OCI-LY7 (cell line): ENCODE measurements at regions not wholly inside any gene's neighbourhood (a gene's known extent, or its start where the extent isn't known, plus 50 kb on each side); places are given as distances from the start of the nearest gene placed in this dataset.

ENCODE experiments used
- BruUV-seq: library from RNA; stranded (reverse); fragments of 400-500 nt; replicated peaks from 2 replicates; lab custom pipeline; 2021; lab: Mats Ljungman, UMichigan
- CTCF ChIA-PET: fragments of 300-600 bp; sonication (Branson Sonifier 250); formaldehyde crosslinking; loops from one replicate; lab custom pipeline; 2022; ENCODE audit warnings: antibody characterized with exemption; ENCODE audit not compliant: unreplicated experiment; lab: Charles Lee
- POLR2A ChIA-PET: fragments of 300-600 bp; sonication (Branson Sonifier 250); formaldehyde crosslinking; loops from one replicate; lab custom pipeline; 2022; ENCODE audit warnings: antibody characterized with exemption; lab: Charles Lee
- DNase-seq: peaks from one replicate; pipeline ENCODE4 v3.0.0-alpha.2; 2015; ENCODE audit warnings: low spot score
- H2AFZ ChIP-seq: fragments of 200-600 bp; sonication (generic), shearing (Covaris generic); 2 replicates; pipeline ENCODE4 v1.6.1; 2014; ENCODE audit warnings: mild to moderate bottlenecking, antibody characterized with exemption, low read length, moderate library complexity
- H3K27ac ChIP-seq: fragments of 200-600 bp; sonication (generic); 2 replicates; pipeline ENCODE4 v1.5.1; 2014; ENCODE audit warnings: mixed run types, low read depth, mild to moderate bottlenecking, moderate library complexity, low read length, inconsistent platforms; ENCODE audit not compliant: poor library complexity, severe bottlenecking
- H3K36me3 ChIP-seq: fragments of 200-600 bp; sonication (generic); 2 replicates; pipeline ENCODE4 v1.6.1; 2014; ENCODE audit warnings: mild to moderate bottlenecking, antibody characterized with exemption, low read length, moderate library complexity, mixed read lengths; ENCODE audit not compliant: insufficient read depth
- H3K4me1 ChIP-seq: fragments of 200-600 bp; sonication (generic); 2 replicates; pipeline ENCODE4 v1.5.1; 2014; ENCODE audit warnings: mild to moderate bottlenecking, low read length; ENCODE audit not compliant: insufficient read depth, poor library complexity, severe bottlenecking
- H3K4me2 ChIP-seq: fragments of 200-600 bp; sonication (generic); 2 replicates; pipeline ENCODE4 v1.6.1; 2014; ENCODE audit warnings: mild to moderate bottlenecking, low read length
- H3K4me3 ChIP-seq: fragments of 200-600 bp; sonication (generic); 2 replicates; pipeline ENCODE4 v1.5.1; 2014; ENCODE audit warnings: mild to moderate bottlenecking, low read depth, low read length; ENCODE audit not compliant: poor library complexity, severe bottlenecking
- H3K79me2 ChIP-seq: fragments of 200-600 bp; sonication (generic); 2 replicates; pipeline ENCODE4 v1.6.1; 2016; ENCODE audit warnings: low read depth, mild to moderate bottlenecking, low read length, moderate library complexity, mixed read lengths; ENCODE audit not compliant: insufficient read depth
- H3K9me2 ChIP-seq: fragments of 200-600 bp; sonication (generic); 2 replicates; pipeline ENCODE4 v1.6.1; 2016; ENCODE audit warnings: mild to moderate bottlenecking, low read length, mixed read lengths; ENCODE audit not compliant: insufficient read depth
- H3K9me3 ChIP-seq: fragments of 200-600 bp; sonication (generic); 2 replicates; pipeline ENCODE4 v1.6.1; 2014; ENCODE audit warnings: mild to moderate bottlenecking, mixed run types, low read length, mixed read lengths
- H4K20me1 ChIP-seq: fragments of 200-600 bp; sonication (generic); 2 replicates; pipeline ENCODE4 v1.6.1; 2014; ENCODE audit warnings: mild to moderate bottlenecking, antibody characterized with exemption, low read length, moderate library complexity, mixed read lengths; ENCODE audit not compliant: insufficient read depth
- CTCF ChIP-seq: fragments of 200-600 bp; sonication (generic); conservative IDR thresholded peaks from 2 replicates; pipeline ENCODE4 v1.5.1; 2014; ENCODE audit warnings: mild to moderate bottlenecking, antibody characterized with exemption, low read length, moderate library complexity, mixed read lengths
- EZH2phosphoT487 ChIP-seq: fragments of 200-600 bp; sonication (generic); IDR thresholded peaks from 2 replicates; pipeline ENCODE4 v1.6.1; 2018; ENCODE audit warnings: low read depth, borderline replicate concordance, mild to moderate bottlenecking, mixed run types, antibody characterized with exemption, low read length, moderate library complexity, mixed read lengths
- intact Hi-C: fragments of 100-400 bp; cut with micrococcal nuclease; formaldehyde crosslinking; loops from one replicate; pipeline ENCODE4 v1.10.0; 2022; ENCODE audit not compliant: unreplicated experiment

GRCh38 chr3:104746056-104746455 is 620.7 kb upstream of the ALCAM start:
- TF ChIP-seq EZH2phosphoT487, result no peak
- no peak for TF ChIP-seq CTCF
- H4K20me1 ChIP-seq, result no peaks in the 10 kb centered on the region
- POLR2A ChIA-PET, result interaction anchor here (0.6 kb wide), 1 partner anchor 633 kb away, joined by 3 read pairs; no protein-coding TSS in a partner anchor
- H3K79me2 ChIP-seq, result no peaks in the 10 kb centered on the region
- H3K4me3 ChIP-seq, result no peak overlapping the region
- no TSS peak for BruUV-seq
- intact Hi-C loops, result no loop called here
- H3K36me3 ChIP-seq, result no peaks in the 10 kb centered on the region
- no peaks in the 10 kb centered on the region for H3K4me1 ChIP-seq
- CTCF ChIA-PET, result no interaction called here
- no peak for DNase-seq
- H3K9me3 ChIP-seq, result no peaks in the 10 kb centered on the region
- H3K4me2 ChIP-seq, result no peak overlapping the region
- H2AFZ ChIP-seq, result no peak overlapping the region
- H3K27ac ChIP-seq, result no peak overlapping the region
- no peaks in the 10 kb centered on the region for H3K9me2 ChIP-seq

- Histone ChIP-seq H3K4me3 (no peak overlapping the region), H4K20me1 (no peaks in the 10 kb centered on the region), H3K79me2 (no peaks in the 10 kb centered on the region), H3K36me3 (no peaks in the 10 kb centered on the region), H3K4me2 (no peak overlapping the region), H3K27ac (no peak overlapping the region), H2AFZ (no peak overlapping the region), H3K9me3 (no peaks in the 10 kb centered on the region), H3K9me2 (no peaks in the 10 kb centered on the region), H3K4me1 (no peaks in the 10 kb centered on the region)
- no TSS peak for BruUV-seq
- ChIA-PET POLR2A (interaction anchor here (0.5 kb wide), 1 partner anchor 17 kb away, joined by 3 read pairs; no protein-coding TSS in a partner anchor), CTCF (no interaction called here)
- TF ChIP-seq EZH2phosphoT487 (no peak), CTCF (no peak)
- DNase-seq, result no peak
- intact Hi-C loops, result no loop called here
Measured at GRCh38 chr3:104750581-104750980, 616.1 kb upstream of the ALCAM start.

GRCh38 chr3:104755791-104756190 is 610.9 kb upstream of the ALCAM start:
- POLR2A ChIA-PET, result interaction anchor here (1.1 kb wide), 1 partner anchor 9 kb away, joined by 3 read pairs; no protein-coding TSS in a partner anchor
- H3K79me2 ChIP-seq, result no peaks in the 10 kb centered on the region
- H4K20me1 ChIP-seq, result no peaks in the 10 kb centered on the region
- no peak overlapping the region for H2AFZ ChIP-seq
- H3K9me3 ChIP-seq, result no peaks in the 10 kb centered on the region
- no peaks in the 10 kb centered on the region for H3K4me1 ChIP-seq
- intact Hi-C loops, result no loop called here
- no TSS peak for BruUV-seq
- H3K4me3 ChIP-seq, result no peak overlapping the region
- no peak for DNase-seq
- H3K4me2 ChIP-seq, result no peak overlapping the region
- TF ChIP-seq EZH2phosphoT487 (no peak), CTCF (no peak)
- no peaks in the 10 kb centered on the region for H3K9me2 ChIP-seq
- no peaks in the 10 kb centered on the region for H3K36me3 ChIP-seq
- H3K27ac ChIP-seq, result no peak overlapping the region
- CTCF ChIA-PET, result no interaction called here
